HCEC 1CT (cell line): ENCODE measurements at regions not wholly inside any gene's neighbourhood (a gene's known extent, or its start where the extent isn't known, plus 50 kb on each side); places are given as distances from the start of the nearest gene placed in this dataset.
"Not testable (repeated sequence)": the region's sequence is repeated elsewhere in the genome, so short reads cannot be mapped to it uniquely, and the experiment has no call there.

Experiments
- DNase-seq: peaks from one replicate; pipeline ENCODE4 v3.0.0-alpha.2; 2017

DNA sequence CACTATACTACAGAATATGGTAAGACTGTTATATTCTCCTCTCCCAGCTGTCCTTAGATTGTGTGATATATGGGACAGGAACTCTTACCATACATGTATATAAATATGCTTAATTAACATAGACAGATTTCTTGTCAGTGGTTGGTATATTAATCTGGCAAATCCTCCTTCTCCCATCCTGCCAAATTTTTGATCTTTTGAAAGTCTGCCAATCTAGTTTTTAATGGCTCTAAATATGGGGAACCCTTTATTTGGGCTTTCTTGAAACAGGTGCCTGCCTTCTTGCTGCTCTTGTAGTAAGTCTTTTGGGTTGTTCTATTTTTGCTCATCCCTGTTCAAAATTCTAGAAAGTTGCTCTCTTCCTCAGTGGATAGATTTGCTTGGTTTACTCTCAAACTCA, 63.5 kb downstream of the SPATA31D1 start:
- DNase-seq, result no peak

DNA sequence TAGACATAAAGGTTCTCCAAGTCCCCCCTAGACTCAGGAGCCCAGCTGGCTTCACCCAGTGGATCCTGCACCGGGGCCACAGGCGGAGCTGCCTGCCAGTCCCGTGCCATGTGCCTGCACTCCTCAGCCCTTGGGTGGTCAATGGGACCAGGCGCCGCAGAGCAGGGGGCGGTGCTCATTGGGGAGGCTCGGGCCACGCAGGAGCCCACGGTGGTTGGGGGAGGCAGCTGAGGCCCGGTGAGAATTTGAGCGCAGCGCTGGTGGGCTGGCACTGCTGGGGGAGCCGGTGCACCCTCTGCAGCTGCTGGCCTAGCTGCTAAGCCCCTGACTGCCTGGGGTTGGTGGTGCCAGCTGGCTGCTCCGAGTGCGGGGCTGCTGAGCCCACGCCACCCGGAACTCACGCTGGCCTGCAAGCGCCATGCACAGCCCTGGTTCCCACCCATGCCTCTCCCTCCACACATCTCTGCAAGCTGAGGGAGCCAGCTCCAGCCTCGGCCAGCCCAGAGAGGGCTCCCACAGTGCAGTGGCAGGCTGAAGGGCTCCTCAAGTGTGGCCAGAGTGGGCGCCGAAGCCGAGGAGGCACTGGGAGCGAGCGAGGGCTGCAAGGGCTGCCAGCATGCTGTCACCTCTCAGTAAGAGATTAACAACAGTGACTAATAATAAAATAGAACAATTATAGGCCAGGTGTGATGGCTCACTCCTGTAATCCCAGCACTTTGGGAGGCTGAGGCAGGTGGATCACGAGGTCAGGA, 65.9 kb downstream of the SPATA31D1 start:
- no peak for DNase-seq

DNA sequence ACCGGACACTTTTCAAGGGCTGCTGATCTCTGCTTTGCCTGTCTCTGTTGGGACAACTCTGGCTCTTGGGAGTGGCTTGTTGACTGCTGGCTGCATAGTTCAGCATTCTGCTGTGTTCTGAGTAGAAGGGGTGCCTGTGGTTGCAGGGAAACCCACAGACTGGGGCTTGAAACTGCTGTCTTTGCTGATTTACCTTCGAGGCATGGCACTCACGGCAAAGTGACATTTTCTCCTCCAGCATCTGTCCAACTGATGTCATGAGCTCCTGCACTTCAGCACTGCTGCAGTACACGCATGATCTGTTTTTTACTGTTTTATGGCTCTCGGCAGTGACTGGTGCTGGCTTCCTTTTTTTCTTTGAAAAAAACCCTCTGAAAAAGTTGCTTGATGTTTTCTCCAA, 69.2 kb downstream of the SPATA31D1 start:
- no peak for DNase-seq

DNA sequence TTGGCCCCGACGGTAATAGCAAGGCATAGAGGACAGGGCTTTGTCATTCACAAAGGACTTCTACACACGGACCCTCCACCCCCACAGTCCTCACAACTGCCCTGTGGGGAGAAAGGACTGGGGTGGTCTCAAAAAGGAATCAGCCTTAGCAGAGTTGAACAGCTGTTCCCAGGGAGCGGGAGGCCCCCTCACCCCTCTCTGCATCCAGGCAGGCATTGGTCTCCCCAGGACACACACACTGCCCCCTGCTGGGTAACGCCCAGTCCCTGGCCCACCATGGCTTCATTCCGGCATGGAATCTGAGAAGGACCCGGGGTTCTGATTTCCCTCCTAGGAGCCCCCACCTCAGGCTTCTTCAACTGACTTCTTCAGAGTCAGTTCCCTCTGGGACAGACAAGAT, 73.2 kb downstream of the SPATA31D1 start:
- not testable (repeated sequence) for DNase-seq

DNA sequence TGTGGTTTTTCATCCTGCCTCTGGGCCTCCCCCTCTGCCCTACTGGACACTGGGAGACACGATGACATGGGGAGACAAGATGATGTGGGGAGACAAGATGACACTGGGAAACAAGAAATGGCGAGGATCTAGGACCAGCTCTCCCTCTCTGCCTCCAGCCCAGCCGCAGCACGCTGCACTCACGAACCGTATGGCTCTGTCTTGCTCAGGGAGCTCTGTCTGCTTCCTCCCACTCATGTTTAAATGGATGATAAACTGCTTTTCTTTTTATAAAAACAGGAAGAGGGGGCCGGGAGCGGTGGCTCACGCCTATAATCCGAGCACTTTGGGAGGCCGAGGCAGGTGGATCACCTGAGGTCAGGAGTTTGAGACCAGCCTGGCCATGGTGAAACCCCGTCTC, 73.7 kb downstream of the SPATA31D1 start:
- DNase-seq, result no peak

- no peak for DNase-seq
Measured at GRCh38 chr9:82073551-82074543, 85.3 kb downstream of the SPATA31D1 start.

GRCh38 chr9:82080265-82080664, 91.7 kb downstream of the SPATA31D1 start:
- no peak for DNase-seq

DNA sequence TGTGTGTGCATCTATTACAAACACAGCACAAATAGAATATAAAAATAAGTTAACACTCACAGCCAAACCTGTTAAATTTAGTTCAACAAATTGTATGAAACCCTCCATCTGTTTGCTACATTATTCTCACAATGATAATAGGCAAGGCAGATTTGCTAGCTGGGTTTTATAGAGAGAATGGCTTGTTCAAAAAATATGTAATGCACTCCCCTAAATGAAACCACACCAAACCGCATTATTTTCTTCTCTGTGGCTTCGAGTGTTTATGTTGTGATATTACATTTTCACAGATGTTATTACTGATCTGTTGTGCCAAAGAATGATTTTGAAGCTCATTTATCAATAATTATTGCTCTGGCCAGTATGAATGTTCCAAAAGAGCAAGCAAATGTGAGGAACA, 92.9 kb downstream of the SPATA31D1 start:
- no peak for DNase-seq

GRCh38 chr9:82082563-82082962, 94.0 kb downstream of the SPATA31D1 start:
- no peak for DNase-seq

DNA sequence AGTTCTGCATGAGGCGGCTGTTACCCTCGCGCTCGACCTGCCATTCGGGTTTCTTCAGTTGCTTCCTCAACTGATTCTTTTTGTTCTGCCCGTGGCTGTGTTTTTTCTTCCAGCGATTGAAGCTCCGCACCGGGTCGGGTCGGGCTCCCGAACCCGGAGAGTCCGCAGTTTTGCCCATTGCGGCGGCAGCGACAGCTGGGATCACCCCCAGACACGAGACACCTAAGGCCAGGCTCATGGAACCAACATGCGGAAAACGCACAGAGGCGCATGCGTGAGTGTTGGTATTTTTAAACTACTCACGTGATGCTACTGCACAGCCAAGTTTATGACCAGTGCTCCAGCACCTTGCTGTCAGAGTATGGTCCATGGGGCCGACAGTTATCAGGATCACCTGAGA, 100.0 kb downstream of the SPATA31D1 start:
- no peak for DNase-seq

GRCh38 chr9:82090046-82090445, 101.5 kb downstream of the SPATA31D1 start:
- DNase-seq, result no peak

DNA sequence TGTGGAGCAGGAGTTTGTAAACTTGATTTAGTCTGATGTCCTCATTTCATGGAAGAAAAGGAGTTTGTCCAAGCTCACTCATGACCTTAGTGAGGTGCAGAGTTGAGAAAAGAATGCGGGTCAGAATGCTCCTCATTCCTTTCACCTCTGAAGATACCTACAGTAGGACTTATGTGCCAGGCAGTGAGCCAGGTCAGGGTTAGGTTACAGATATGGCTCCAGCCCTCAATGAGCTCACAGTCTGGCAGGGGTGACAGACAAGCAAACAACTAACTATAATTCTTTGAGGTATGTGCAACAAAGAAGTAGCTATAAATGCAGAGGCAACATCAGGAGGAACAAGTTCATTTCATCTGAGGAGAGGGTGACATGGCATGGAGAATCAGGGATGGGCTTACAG, 102.5 kb downstream of the SPATA31D1 start:
- DNase-seq, result no peak

GRCh38 chr9:82091610-82092009, 103.0 kb downstream of the SPATA31D1 start:
- no peak for DNase-seq

DNA sequence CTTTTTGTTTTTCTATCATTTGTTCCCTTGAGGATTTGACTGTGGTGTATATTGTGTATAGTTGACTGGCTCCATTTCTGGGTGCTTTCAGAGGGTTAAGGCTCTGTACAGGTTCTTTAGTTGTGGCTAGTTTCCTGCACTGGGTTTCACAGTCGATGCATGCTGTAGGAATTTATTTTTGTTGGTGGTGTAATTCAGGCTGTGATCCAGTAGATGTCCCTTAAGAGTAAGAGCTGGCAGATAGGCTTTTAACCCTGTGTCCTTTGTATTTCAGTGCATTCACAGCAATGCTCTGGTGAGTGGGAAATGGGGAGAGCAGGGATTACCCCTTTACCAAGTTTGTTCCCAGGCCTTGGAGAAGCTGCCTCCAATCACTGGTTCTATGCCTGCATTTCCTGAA, 112.9 kb downstream of the SPATA31D1 start:
- DNase-seq, result no peak

- DNase-seq, result no peak
Measured at GRCh38 chr9:82104252-82104651, 115.7 kb downstream of the SPATA31D1 start.

GRCh38 chr9:82105729-82106128, 117.2 kb downstream of the SPATA31D1 start:
- no peak for DNase-seq

DNA sequence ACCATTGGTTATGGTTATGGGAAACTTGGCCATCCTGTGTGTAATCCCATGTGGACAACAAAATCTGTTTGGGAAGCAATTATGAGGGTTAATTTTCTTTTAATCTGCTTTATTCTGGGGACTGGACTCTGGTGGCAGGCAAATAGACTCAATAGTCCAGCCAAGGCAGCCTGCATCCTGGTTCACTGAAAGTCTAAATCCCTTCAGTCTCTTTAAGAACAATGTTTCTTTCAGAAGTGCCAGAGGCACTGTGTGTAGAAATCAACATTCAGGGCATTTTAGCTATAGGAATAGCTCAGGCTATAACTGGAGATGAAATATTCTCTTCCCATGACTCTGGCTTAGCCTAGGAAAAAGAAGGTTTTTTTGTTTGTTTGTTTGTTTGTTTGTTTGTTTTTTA, 118.0 kb downstream of the SPATA31D1 start:
- DNase-seq, result no peak

DNA sequence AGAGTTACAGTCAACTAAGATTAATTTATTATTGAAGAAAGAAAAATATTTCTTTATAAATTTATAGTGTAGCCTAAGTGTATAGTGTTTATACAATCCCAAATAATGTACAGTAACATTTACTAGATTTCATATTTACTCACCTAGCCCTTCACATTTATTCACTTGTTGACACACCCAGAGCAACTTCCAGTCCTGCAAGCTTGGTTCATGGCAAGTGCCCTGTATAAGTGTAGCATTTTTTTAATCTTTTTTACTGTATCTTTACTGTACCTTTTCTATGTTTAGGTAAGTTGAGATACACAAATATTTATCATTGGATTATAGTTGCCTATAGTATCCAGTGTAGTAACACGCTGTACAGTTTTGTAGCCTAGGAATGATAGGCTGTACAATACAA, 119.9 kb downstream of the SPATA31D1 start:
- no peak for DNase-seq

- no peak for DNase-seq
Measured at GRCh38 chr9:82108941-82109340, 120.4 kb downstream of the SPATA31D1 start.

DNA sequence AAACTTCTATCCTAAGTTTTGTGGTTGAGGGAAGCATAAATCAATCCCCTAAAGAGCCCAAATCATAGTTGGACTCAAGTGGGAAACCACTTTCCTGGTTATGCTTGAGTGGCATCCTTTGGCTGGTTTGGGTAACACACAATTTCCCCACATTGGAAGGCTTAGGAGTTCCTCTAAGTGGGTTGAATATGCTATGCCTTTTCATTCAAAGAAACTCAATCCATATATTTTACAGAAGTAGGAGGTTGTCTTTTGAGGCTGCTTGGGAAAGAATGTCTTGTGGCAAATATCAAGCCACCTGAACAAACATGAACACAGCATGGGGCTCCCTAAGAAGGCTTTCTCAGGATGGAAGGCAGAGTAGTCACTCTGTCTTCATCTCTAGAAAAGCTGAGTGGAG, 121.1 kb downstream of the SPATA31D1 start:
- no peak for DNase-seq

- no peak for DNase-seq
Measured at GRCh38 chr9:82110881-82111280, 122.3 kb downstream of the SPATA31D1 start.

DNA sequence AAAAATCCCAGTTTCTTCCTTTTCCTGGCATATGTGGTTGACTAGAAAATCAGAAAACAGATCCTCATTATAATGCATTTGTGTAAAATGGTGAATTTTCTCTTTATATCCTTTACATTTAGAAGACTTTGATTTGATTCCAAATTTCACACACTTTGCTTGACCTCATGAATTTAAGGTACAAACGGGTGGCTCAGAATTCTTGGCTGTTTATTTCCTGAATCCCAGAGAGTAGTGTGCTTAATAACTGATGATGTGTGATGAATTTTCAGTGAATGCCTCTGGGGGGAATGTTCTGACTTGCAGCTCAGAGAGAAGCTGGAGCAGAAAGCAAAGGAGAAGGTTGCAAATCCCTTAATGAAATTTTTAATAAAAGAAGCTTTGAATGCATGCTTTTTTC, 126.8 kb downstream of the SPATA31D1 start:
- no peak for DNase-seq

DNA sequence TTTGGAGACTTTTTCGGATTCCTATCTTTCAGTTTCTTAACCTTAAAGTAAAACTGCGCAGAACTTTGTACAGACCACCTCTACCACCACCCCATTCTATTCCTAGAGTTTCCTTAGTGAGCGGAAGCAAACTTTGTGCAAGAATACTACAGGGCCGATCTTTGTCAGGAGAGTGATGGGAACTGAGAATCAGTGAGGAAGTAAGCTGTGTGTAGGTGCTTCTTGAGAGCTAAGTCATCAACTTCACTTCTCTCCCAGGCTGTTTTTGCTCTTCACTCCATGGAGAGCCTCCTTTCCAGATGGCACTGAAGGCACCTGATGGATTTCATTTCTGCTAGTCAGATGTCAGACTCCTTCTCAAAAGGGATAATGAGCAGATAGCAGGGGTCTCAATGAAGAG, 127.3 kb downstream of the SPATA31D1 start:
- no peak for DNase-seq

GRCh38 chr9:82116556-82116955, 128.0 kb downstream of the SPATA31D1 start:
- DNase-seq, result no peak
